ENCODE measurements at regions not wholly inside any gene's neighbourhood (a gene's known extent, or its start where the extent isn't known, plus 50 kb on each side); places are given as distances from the start of the nearest gene placed in this dataset.

DNA sequence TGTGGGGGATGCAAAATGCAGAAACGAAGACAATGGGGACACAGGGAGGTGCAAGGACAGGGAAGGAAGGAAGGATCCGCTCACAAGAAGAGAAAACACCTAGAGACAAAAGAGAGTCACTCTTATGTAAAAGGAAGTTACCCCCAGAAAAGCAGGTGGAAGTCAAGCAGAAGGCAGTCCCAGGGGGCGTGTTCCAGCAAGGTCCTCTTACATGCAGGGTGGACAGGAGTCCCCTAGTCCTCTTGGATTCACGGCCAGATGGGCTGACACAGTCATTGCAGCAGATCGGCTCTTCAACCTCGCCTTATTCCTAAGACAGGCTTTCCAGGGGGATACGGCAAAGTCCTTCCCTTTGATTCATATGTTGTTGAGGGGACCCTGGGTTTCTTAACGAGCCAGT is 83.9 kb upstream of the SPATA13 start:
- DNase-seq (ENCODE audit: low read depth, low spot score): no peak
- no peaks in the 10 kb centered on the region for H3K36me3 ChIP-seq (ENCODE audit: control insufficient read depth in 2 of 2, extremely low read depth in 1 of 2, insufficient read depth in 2 of 2, low read length in 2 of 2)
- no peaks in the 10 kb centered on the region for H3K9me3 ChIP-seq (replicated peaks; ENCODE audit: control insufficient read depth, insufficient read depth, low read length)
- no peak overlapping the region for H3K4me3 ChIP-seq (replicated peaks in 1 of 3; ENCODE audit: insufficient read depth in 1 of 3, low read depth in 1 of 3, low read length in 3 of 3)
- peak overlapping the region; percentile 96 for H3K27ac ChIP-seq (ENCODE audit: insufficient read depth, low read depth, low read length)
- peak overlapping the region; percentile 51 for H3K9ac ChIP-seq (replicated peaks; ENCODE audit: extremely low read depth, insufficient read depth, low read length)
- TF ChIP-seq GATA2 (IDR thresholded peaks at IDR 0.05; ENCODE audit: insufficient read depth, insufficient read length, low read depth, low read length) (no peak), POLR2AphosphoS5 (IDR thresholded peaks at IDR 0.05; ENCODE audit: insufficient read depth, low read depth, low read length) (no peak), FOS (IDR thresholded peaks at IDR 0.05; ENCODE audit: borderline replicate concordance, insufficient read depth, low read length) (no peak), POLR2A (IDR thresholded peaks at IDR 0.05; ENCODE audit: low read depth, low read length) (no peak), EZH2 (IDR thresholded peaks at IDR 0.05; ENCODE audit: borderline replicate concordance, low read depth, low read length, severe bottlenecking) (no peak), MYC (IDR thresholded peaks at IDR 0.05; ENCODE audit: low read depth, low read length) (no peak), CTCF (IDR thresholded peaks at IDR 0.05; ENCODE audit: extremely low read depth in 1 of 2, insufficient read depth in 1 of 2, low read depth in 1 of 2, low read length in 2 of 2) (no peak), JUN (IDR thresholded peaks at IDR 0.05; ENCODE audit: borderline replicate concordance, insufficient read depth, insufficient read length, low read depth) (no peak), MAX (IDR thresholded peaks at IDR 0.05; ENCODE audit: insufficient read depth, insufficient read length) (no peak)
- FAIRE-seq: no peak
- intact Hi-C loops (cut with micrococcal nuclease) (no loop called here), dilution Hi-C loops (cut with MboI; ENCODE audit: extremely low pct_ligation_motif_present, low sequenced_read_pairs) (no loop called here)
- H3K79me2 ChIP-seq (ENCODE audit: control insufficient read depth, insufficient read depth, low read length): no peaks in the 10 kb centered on the region
- no TSS peak for BruUV-seq (replicated peaks)
- ChIA-PET POLR2A (no interaction called here), CTCF (interaction anchor here (1.4 kb wide), 1 partner anchor 152 kb away, joined by 3 read pairs; no protein-coding TSS in a partner anchor)
- H4K20me1 ChIP-seq (replicated peaks; ENCODE audit: control insufficient read depth, extremely low read depth, insufficient read depth, low read length): no peaks in the 10 kb centered on the region
- H2AFZ ChIP-seq (ENCODE audit: low read depth, low read length): peak overlapping the region; percentile 87
- no peaks in the 10 kb centered on the region for H3K27me3 ChIP-seq (ENCODE audit: control insufficient read depth in 2 of 2, insufficient read depth in 2 of 2, low read length in 2 of 2)
- H3K4me1 ChIP-seq (ENCODE audit: control insufficient read depth, extremely low read depth, insufficient read depth, low read length): peaks cover 32% of the 10 kb centered on the region
- H3K4me2 ChIP-seq (ENCODE audit: insufficient read depth, low read length): peak overlapping the region; percentile 57
- H3K9me1 ChIP-seq (replicated peaks; ENCODE audit: control insufficient read depth, extremely low read depth, insufficient read depth, low read length): no peaks in the 10 kb centered on the region

Measured in endothelial cell of umbilical vein (primary cell).